ENCODE measurements at regions not wholly inside any gene's neighbourhood (a gene's known extent, or its start where the extent isn't known, plus 50 kb on each side); places are given as distances from the start of the nearest gene placed in this dataset.

GRCh38 chr20:19867940-19868371 lies 109.9 kb downstream of the RIN2 start:
- no peak for TF ChIP-seq CTCF (IDR thresholded peaks at IDR 0.05)
- no peak for TF ChIP-seq EZH2 (IDR thresholded peaks at IDR 0.05; ENCODE audit: borderline replicate concordance, insufficient read depth, low read depth, low read length, poor library complexity, severe bottlenecking)
